ENCODE measurements at regions not wholly inside any gene's neighbourhood (a gene's known extent, or its start where the extent isn't known, plus 50 kb on each side); places are given as distances from the start of the nearest gene placed in this dataset.

- Mint-ChIP-seq H3K4me3 (no peak overlapping the region), H3K27ac (no peak overlapping the region), H3K4me1 (no peaks in the 10 kb centered on the region), H3K9me3 (ENCODE audit: insufficient read depth) (no peaks in the 10 kb centered on the region), H3K27me3 (no peaks in the 10 kb centered on the region)
- no peak overlapping the region for H3K9ac ChIP-seq (ENCODE audit: low read length)
- ATAC-seq (ENCODE audit: low read depth) (no peak), DNase-seq (no peak)
- no peaks in the 10 kb centered on the region for H3K27me3 ChIP-seq (replicated peaks in 1 of 4; ENCODE audit: control extremely low read depth in 1 of 4, control insufficient read depth in 3 of 4, insufficient read depth in 4 of 4, low read length in 3 of 4)
- ChIA-PET POLR2A (no interaction called here), CTCF (no interaction called here)
- H3K4me3 ChIP-seq (ENCODE audit: control extremely low read depth in 1 of 5, extremely low read depth in 1 of 5, insufficient read depth in 1 of 5, low read depth in 2 of 5, low read length in 4 of 5), result no peak overlapping the region
- no peaks in the 10 kb centered on the region for H3K79me2 ChIP-seq (ENCODE audit: control insufficient read depth, insufficient read depth, low read length)
- H3K4me2 ChIP-seq (replicated peaks; ENCODE audit: low read depth, low read length, poor library complexity, severe bottlenecking), result no peak overlapping the region
- H4K20me1 ChIP-seq (ENCODE audit: control insufficient read depth, insufficient read depth, low read length, poor library complexity, severe bottlenecking), result no peaks in the 10 kb centered on the region
- no peaks in the 10 kb centered on the region for H3K36me3 ChIP-seq (replicated peaks in 1 of 2; ENCODE audit: control extremely low read depth in 1 of 2, control insufficient read depth in 1 of 2, extremely low read depth in 1 of 2, insufficient read depth in 2 of 2, low read length in 1 of 2)
- TF ChIP-seq CTCF (IDR thresholded peaks at IDR 0.05), result no peak
- no peak for TF ChIP-seq EZH2 (IDR thresholded peaks at IDR 0.05; ENCODE audit: borderline replicate concordance, insufficient read depth, low read depth, low read length, poor library complexity, severe bottlenecking)
- WGBS (ENCODE audit: insufficient coverage), result 84% methylated on average over 5 of the region's 6 CpGs
- H3K27ac ChIP-seq (ENCODE audit: low read length in 2 of 2), result no peak overlapping the region
- H3K9me3 ChIP-seq (ENCODE audit: control extremely low read depth in 1 of 3, control insufficient read depth in 2 of 3, insufficient read depth in 1 of 3, low read length in 2 of 3), result no peaks in the 10 kb centered on the region
- intact Hi-C loops (cut with micrococcal nuclease), result no loop called here
- no peak overlapping the region for H2AFZ ChIP-seq (ENCODE audit: insufficient read depth, low read depth, low read length, poor library complexity, severe bottlenecking)
- H3K4me1 ChIP-seq (ENCODE audit: control insufficient read depth in 2 of 2, insufficient read depth in 2 of 2, low read length in 2 of 2), result no peaks in the 10 kb centered on the region
Measured at GRCh38 chr9:85349046-85349445, 392.7 kb downstream of the AGTPBP1 start.

GRCh38 chr9:85347541-85347940 lies 394.2 kb downstream of the AGTPBP1 start:
- H3K9me3 Mint-ChIP-seq (ENCODE audit: insufficient read depth), result no peaks in the 10 kb centered on the region
- Histone ChIP-seq H3K4me2 (replicated peaks; ENCODE audit: low read depth, low read length, poor library complexity, severe bottlenecking) (no peak overlapping the region), H3K27me3 (replicated peaks in 1 of 4; ENCODE audit: control extremely low read depth in 1 of 4, control insufficient read depth in 3 of 4, insufficient read depth in 4 of 4, low read length in 3 of 4) (no peaks in the 10 kb centered on the region), H3K79me2 (ENCODE audit: control insufficient read depth, insufficient read depth, low read length) (no peaks in the 10 kb centered on the region), H3K9me3 (ENCODE audit: control extremely low read depth in 1 of 3, control insufficient read depth in 2 of 3, insufficient read depth in 1 of 3, low read length in 2 of 3) (no peaks in the 10 kb centered on the region), H3K4me1 (ENCODE audit: control insufficient read depth in 2 of 2, insufficient read depth in 2 of 2, low read length in 2 of 2) (no peaks in the 10 kb centered on the region), H4K20me1 (ENCODE audit: control insufficient read depth, insufficient read depth, low read length, poor library complexity, severe bottlenecking) (no peaks in the 10 kb centered on the region), H2AFZ (ENCODE audit: insufficient read depth, low read depth, low read length, poor library complexity, severe bottlenecking) (no peak overlapping the region), H3K27ac (ENCODE audit: low read length in 2 of 2) (no peak overlapping the region), H3K9ac (ENCODE audit: low read length) (no peak overlapping the region), H3K4me3 (ENCODE audit: control extremely low read depth in 1 of 5, extremely low read depth in 1 of 5, insufficient read depth in 1 of 5, low read depth in 2 of 5, low read length in 4 of 5) (no peak overlapping the region), H3K36me3 (replicated peaks in 1 of 2; ENCODE audit: control extremely low read depth in 1 of 2, control insufficient read depth in 1 of 2, extremely low read depth in 1 of 2, insufficient read depth in 2 of 2, low read length in 1 of 2) (no peaks in the 10 kb centered on the region)
- intact Hi-C loops (cut with micrococcal nuclease), result no loop called here
- ChIA-PET POLR2A (no interaction called here), CTCF (no interaction called here)
- WGBS (ENCODE audit: insufficient coverage), result 50% methylated on average over 1 of the region's 6 CpGs
- H3K4me1 Mint-ChIP-seq, result no peaks in the 10 kb centered on the region
- no peak overlapping the region for H3K4me3 Mint-ChIP-seq
- DNase-seq, result no peak
- H3K27ac Mint-ChIP-seq, result no peak overlapping the region
- no peak for TF ChIP-seq EZH2 (IDR thresholded peaks at IDR 0.05; ENCODE audit: borderline replicate concordance, insufficient read depth, low read depth, low read length, poor library complexity, severe bottlenecking)
- no peak for TF ChIP-seq CTCF (IDR thresholded peaks at IDR 0.05)
- no peak for ATAC-seq (ENCODE audit: low read depth)
- H3K27me3 Mint-ChIP-seq, result peaks cover 7% of the 10 kb centered on the region

Data from B cell (primary cell).